ENCODE measurements at regions not wholly inside any gene's neighbourhood (a gene's known extent, or its start where the extent isn't known, plus 50 kb on each side); places are given as distances from the start of the nearest gene placed in this dataset.

DNA sequence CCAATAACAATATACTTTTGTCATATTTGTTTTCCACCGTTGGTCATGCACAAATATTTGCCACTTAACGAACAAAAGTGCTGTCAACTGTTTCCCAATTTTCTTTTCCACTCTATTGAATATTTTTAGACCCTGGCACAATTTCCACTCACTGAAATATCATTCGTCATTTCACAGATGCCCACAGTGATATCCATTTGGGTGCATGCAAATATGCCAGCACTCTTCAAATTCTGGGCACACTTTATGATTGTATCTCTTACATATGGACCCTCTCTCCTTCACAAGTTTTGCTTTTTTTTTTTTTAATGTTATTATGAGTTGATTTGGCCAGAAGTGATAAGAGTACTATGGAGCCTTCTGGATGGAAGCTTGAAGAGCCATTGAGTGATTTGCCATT lies 1557.3 kb upstream of the FLRT2 start:
- TF ChIP-seq POLR2AphosphoS5 (IDR thresholded peaks at IDR 0.05; ENCODE audit: low read depth, low read length), result no peak
- TF ChIP-seq, protein P1, sequence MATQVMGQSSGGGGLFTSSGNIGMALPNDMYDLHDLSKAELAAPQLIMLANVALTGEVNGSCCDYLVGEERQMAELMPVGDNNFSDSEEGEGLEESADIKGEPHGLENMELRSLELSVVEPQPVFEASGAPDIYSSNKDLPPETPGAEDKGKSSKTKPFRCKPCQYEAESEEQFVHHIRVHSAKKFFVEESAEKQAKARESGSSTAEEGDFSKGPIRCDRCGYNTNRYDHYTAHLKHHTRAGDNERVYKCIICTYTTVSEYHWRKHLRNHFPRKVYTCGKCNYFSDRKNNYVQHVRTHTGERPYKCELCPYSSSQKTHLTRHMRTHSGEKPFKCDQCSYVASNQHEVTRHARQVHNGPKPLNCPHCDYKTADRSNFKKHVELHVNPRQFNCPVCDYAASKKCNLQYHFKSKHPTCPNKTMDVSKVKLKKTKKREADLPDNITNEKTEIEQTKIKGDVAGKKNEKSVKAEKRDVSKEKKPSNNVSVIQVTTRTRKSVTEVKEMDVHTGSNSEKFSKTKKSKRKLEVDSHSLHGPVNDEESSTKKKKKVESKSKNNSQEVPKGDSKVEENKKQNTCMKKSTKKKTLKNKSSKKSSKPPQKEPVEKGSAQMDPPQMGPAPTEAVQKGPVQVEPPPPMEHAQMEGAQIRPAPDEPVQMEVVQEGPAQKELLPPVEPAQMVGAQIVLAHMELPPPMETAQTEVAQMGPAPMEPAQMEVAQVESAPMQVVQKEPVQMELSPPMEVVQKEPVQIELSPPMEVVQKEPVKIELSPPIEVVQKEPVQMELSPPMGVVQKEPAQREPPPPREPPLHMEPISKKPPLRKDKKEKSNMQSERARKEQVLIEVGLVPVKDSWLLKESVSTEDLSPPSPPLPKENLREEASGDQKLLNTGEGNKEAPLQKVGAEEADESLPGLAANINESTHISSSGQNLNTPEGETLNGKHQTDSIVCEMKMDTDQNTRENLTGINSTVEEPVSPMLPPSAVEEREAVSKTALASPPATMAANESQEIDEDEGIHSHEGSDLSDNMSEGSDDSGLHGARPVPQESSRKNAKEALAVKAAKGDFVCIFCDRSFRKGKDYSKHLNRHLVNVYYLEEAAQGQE (IDR thresholded peaks at IDR 0.05; ENCODE audit: insufficient read depth in 1 of 2, low read depth in 2 of 2, low read length in 2 of 2), result no peak
